AML-193 (cell line): ENCODE measurements at regions not wholly inside any gene's neighbourhood (a gene's known extent, or its start where the extent isn't known, plus 50 kb on each side); places are given as distances from the start of the nearest gene placed in this dataset.
A peak's percentile ranks its signal among the peaks of the same experiment; 100 is the strongest.
"Not testable (repeated sequence)": the region's sequence is repeated elsewhere in the genome, so short reads cannot be mapped to it uniquely, and the experiment has no call there.

Source experiments
- DNase-seq, 2 experiments: peaks; one replicate each; lab custom pipeline; 2025; lab: John Stamatoyannopoulos, UW

DNA sequence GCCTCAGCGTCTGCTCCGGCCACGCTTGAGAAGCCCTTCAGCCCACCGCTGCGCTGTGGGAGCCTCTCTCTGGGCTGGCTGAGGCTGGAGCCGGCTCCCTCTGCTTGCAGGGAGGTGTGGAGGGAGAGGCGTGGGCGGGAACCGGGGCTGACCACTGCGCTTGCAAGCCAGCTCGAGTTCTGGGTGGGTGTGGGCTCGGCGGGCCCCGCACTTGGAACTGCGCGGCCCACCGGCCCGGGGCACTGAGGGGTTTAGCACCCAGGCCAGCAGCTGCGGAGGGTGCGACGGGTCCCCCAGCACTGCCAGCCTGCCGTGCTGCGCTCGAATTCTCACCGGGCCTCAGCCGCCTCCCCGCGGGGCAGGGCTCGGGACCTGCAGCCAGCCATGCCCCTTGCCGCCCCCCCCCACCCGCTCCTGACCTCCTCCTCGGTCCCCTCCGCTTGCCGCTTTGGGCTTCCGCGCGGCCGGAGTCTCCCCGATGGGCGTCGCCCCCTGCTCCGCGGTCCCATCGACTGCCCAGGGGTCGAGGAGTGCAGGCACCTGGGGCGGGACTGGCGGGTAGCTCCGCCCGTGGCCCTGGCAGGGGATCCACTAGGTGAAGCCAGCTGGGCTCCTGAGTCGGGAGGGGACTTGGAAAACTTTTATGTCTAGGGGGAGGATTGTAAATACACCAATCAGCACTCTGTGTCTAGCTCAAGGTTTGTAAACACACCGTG is 106.7 kb downstream of the RAP2B start:
- no peak for DNase-seq

DNA sequence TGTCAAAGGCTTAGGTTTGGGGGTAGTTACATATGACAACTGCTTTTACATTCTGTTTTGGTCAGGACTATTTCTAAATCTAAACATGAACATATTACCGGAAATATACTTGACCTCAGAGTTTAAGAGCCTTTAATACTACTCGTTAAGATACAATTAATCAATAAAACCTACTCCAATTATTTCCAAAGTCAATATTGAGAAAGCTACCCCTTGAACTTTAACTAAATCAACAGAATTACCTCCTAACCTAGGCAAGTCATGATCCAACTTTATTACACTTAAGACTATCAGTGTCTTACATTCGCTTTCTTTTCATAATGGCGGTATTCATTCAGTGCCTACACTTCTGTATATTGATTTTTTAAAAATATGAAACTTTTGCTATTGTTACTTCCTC is 107.7 kb downstream of the RAP2B start:
- DNase-seq = no peak

DNA sequence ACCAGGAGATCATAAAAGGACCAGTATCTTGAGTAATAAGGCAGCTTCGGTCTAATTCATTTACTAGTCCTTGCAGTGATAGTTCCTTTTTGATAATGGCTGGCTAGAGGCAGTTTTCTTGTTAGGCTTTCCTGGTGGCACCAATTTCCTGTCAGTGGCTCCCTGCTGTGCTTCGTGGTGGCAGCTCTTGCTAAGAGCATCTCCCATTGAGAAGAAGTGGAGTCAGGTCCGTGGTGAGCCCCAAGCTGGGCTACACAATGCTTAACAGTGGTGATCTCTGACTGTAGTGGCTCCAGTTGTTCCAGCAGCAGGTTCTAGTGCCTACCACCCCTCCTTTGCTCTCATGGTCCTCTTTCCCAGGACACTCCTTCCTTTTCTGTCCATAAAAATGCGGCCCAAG is 111.2 kb downstream of the RAP2B start:
- no peak for DNase-seq

DNA sequence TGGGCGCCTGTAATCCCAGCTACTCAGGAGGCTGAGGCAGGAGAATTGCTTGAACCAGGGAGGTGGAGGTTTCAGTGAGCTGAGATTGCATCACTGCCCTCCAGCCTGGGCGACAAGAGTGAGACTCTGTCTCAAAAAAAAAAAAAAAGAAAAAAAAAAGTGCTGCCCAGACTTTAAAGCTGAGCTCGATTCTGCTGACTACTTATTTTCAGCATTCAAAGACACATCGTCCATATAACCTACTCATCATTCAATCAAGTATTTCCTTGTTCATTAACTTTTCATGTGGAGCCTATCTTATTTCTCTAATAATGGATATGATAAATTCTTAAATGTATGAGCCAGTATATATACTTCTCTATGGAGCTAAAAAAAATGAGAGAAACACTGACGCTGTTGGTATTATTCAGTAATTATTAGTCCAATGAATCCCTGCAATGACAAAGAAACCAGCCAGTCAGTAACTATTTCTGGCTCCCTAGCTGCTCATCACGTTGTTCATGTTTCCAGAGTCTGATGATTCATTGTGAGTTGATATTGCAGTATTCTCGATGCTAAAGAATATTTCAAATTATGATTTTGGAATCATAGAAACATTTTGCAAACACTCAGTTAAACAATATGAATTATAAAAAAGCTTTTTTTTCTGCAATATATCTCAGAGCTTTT is 111.9 kb downstream of the RAP2B start:
- DNase-seq = no peak

DNA sequence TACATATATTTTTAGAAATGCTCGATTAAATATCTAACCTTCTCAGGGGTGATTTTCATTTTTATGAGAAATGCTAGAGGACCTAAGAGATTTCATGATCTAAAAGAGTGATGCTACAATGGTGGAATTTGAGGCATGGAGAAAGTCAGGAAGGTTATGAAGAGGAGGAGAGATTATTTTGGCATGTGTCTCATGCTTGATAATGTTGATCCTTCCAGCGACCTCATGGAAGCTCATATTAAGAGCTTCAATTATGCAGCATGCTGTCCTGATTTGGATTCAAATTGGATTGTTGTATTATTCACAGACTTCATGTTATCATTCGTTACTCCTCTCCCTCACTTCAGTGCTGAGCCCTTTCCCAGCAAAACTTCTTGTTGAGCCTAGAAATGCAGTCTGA is 112.5 kb downstream of the RAP2B start:
- no peak for DNase-seq

DNA sequence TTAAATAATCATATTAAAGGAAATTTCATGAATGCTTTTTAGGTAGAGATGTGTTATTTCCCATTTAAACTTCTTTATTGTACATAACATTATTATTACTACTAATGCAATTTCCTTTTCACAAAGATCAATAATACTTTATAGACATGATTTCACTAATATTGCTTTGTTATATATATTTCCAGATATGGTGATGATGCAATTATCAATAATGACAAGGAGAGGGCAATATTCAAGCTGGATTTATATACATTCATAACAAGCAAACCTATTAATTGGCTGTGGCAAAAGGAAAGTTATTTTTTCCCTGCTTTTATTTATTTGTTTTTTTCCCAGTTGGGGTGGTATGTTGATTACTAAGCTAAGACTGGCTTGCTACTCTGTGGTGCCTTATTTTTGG is 113.5 kb downstream of the RAP2B start:
- no peak for DNase-seq

DNA sequence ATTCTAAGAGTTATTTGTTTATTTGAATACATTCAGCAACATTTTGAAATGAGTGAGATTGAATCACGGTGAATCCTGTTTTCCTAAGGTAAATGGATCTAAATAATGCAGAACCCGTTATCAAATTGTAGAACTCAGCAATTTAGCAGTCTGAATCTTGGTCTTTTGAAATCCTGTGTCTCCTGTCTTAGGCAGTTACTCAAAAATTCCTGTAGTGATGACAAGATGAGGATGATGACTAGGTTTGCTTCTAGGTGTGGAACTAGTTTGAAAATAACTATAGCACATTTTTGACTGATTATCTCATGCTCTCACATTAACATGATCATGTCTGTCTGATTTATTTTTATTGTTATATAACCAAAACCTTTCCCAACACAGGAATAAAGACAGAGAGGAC is 115.0 kb downstream of the RAP2B start:
- DNase-seq = no peak

DNA sequence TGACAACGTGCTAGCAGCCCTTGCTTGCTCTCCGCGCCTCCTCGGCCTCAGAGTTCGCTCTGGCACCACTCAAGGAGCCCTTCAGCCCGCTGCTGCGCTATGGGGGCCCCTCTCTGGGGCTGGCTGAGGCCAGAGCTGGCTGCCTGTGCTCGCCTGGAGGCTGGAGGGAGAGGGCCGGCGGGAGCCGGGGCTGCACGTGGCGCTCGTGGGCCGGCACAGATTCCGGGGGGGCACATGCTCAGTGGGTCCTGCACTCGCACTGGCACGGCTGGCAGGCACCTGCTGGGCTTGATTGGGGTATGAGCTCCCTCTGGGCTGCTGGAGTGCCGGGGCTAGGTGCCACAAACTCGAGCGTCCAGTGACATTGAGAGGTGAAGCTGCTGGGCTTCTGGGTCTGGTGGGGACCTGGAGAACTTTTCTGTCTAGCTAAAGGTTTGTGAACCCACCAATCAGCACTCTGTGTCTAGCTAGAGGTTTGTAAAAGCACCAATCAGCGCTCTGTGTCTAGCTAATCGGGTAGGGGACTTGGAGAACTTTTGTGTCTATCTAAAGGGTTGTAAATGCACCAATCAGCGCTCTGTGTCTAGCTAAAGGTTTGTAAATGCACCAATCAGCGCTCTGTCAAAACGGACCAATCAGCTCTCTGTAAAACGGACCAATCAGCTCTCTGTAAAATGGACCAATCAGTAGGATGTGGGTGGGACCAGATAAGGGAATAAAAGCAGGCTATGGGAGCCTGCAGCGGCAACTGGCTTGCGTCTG is 119.4 kb downstream of the RAP2B start:
- DNase-seq = not testable (repeated sequence)

DNA sequence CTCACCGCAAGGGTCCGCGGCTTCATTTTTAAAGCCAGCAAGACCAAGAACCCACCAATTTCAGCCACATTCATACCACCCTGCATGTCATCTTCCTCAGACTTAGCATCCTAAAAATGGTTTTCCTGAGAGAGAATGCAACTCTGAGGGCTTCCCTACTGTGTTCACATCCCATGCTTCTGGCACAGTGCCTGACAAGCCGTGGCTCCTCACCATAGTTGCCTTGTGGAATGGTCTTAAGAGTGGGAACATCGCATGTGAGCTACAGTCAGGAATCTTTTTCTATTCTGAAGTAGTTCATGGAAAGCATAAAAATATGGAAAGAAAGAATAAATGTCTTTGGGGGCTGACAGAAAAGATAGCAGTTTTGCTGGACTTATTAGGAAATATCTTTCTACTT is 120.3 kb downstream of the RAP2B start:
- no peak for DNase-seq

DNA sequence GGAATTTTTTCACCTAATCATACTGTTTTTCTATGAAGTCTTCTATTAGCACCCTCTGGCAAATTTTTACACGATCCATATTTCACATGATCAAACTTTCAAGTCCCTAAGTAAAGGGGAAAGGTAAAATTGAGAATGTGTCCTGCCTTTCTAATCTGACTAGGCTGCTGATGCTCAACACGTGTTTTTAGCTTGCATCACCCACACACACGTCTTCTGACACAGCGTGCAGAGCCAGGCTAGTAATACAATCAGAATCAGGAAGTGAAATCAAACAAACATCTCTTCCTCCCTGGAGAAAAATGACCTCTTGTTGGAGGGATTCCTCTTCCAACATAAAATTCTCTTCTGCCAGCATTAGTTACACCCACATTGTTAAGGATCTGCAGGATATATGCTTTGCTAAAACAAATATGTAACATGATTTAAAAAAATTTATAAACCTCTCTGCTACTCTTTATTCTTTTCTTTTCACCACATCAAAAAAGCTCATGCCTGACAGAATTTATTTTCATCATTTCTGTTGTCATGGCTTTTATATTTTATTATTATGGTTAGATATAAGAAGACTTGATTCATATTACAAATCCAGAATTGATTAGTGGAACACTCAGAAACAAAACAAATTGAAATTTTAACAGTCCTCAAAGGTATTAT is 122.4 kb downstream of the RAP2B start:
- peak; percentile 89 to 93 for DNase-seq

DNA sequence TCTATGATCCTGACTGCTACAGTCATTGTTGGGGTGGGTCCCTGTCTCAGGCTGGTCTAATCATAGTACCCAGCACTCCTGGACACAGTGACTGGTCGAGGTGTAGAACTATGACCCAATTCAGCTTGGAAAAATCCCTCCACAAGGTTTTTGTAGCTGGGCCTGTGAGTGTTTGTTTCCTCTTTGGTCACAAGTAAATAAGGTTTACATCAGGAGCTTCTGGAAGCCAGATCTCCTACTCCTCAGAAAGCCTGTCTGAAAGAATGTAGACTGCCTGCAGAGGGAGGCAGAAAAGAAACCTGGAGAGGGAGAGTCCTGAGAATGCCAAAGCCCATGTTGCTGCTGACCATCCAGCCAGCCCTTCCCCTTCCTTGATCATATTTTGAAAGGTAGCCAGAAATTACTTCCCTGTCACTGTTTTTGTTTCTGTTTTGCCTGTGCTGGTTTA is 123.2 kb downstream of the RAP2B start:
- peak; percentile 41 to 47 for DNase-seq

DNA sequence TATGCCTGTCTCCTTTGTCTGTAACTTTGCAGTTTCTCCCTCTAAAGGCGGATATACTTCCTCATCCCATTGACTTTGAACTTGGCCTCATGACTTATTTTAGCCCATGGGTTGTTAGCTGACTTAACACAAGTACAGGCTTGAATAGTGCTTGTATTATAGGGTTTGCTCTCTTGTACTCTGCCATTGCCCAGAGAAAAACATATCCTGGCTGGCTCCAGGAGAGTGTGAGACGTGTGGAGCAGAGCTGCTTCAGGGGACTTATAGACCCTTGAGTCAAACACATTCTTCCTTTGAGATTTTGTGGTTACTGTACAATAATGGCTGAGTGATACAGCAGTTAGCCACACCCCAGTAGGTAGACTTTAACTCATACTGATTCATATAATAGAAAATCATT is 124.0 kb downstream of the RAP2B start:
- no peak for DNase-seq

DNA sequence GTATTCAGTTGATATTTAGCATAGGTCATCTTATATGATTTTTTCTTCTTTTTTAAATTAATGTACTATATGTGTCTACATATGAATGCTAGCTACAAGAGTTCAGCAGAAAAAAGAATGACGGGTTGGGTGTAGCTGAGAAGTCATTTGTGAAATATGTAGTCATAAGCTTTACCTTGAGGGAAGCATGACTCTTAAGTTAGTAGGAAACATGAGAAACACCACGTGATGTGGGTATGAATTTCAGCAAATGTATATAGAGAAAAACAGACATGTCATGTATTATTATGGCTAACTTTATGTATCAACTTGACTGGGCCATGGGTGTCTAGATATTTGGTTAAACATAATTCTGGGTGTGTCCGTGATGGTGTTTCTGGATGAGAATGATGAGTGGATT is 125.0 kb downstream of the RAP2B start:
- no peak for DNase-seq

DNA sequence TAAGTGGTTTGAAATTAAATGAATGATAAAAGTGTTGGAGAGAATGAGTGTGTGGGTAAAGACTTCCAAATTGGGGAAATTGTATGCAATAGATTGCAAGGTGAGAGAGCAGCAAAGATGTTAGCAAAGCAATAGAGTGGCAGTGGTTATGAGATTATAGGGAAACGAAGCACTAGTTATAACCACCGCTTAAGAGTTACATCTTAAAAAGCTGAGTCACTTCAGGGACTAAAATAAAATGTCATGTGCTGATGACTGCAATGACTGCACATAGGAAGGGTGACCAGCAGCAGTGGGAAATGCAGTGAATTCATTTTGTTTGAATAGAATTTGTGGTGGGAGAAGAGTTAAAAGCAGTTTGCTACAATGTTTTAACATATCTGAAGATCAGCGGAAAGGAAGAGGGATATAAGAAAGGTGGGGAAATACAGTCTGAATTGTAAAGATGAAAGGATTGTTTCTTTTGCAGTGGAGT is 127.3 kb downstream of the RAP2B start:
- DNase-seq = peak; percentile 85 to 87

DNA sequence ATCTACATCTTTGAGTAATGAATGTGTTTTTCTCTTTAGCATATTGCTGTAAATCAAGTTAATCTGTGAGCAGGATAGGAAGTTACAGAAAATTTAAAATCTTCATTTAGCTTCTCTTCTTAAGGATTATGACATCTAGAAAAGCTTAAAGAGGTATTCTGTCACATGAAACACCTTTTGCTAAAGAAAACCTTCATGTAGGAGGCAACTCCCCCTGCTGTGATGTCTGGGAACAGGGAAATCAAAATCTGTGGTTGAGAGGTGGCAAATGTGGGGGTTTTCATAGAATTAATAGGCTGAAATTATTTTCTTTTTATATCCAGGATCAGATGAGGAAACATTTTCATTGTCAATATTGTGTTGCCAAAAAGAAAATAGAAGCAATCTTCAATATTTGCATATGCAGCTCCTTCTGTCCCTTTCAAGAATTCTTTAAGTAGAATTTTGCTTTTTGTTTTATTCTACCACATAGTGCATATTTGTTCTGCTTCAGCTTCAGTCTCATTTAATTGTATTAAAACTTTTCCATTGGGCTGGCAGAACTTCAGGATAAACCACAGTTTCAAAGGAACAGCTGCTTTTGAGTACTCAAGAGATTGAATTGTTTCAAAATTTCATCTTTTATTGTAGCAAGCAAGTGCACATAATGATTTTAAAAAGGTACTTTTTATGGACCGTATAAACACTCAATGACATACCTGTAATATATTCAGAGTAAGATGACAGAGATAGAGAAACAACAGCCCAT is 128.4 kb downstream of the RAP2B start:
- DNase-seq = peak; percentile 23 to 25

DNA sequence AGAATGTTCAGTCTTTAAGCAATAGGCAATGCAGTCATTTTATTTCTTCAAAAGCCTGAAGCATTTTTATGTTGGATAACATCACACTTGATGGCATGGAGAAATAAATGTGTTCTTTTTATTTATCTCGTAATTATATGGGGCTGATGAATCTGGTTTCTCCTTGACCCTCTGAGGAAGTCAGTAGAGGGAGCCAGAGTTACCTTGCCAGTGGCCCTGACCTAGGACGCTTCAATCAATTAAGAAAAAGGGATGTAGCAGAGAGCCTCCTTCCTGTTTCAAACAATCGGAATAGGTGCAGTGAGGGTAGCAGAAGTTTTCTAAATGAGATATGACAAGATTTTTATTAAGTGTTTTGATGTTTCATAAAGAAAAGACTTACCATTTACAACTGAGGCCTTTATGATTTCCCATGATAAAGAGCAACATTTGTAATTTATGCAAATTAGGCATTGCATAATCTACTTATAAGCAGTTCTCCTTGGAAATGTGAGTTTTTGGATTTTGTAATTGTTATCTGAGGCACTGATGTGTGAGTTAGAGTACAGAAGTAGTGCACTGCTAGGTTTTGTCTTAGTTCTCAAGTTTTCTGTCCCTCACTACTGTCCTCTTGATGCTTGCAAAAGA is 129.1 kb downstream of the RAP2B start:
- peak; percentile 82 to 89 for DNase-seq

DNA sequence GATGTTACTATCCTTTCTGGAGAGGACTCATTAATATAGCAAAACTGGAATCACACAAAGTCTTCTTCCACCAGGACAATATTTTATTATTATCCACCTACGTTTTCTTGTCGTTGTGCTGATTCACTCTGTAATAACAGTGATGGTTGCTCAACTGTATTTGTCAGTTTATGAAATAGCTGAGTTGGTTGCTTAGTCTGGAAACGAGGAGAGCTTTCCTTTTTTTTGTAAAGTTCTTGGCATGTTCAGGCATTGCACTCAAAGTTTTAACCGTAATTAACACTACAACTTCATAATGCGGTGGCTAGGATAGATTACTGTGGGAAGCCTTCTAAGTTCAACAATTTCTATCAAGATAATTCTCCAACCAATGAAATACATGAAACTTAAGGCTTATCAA is 131.2 kb downstream of the RAP2B start:
- peak; percentile 82 to 86 for DNase-seq

DNA sequence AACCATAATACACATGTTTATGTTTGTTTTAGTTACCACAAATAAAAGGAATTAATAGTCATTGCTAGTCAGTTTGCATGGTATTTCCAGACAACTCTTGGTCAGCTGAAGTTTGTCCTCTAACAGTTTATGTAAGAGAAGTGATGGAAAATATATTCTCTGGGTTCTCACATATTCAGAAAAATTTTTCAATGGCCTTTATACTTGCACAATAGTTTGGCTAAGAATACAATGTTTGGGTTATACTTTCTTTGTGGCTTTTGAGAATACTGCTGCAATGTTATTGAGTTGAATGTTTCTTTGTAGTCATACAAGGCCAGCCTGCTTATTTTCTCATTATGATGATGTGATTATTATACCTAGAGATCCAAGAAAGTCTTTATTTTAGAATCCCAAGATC is 133.9 kb downstream of the RAP2B start:
- DNase-seq = peak in 1 of 2 experiments; percentile 18

DNA sequence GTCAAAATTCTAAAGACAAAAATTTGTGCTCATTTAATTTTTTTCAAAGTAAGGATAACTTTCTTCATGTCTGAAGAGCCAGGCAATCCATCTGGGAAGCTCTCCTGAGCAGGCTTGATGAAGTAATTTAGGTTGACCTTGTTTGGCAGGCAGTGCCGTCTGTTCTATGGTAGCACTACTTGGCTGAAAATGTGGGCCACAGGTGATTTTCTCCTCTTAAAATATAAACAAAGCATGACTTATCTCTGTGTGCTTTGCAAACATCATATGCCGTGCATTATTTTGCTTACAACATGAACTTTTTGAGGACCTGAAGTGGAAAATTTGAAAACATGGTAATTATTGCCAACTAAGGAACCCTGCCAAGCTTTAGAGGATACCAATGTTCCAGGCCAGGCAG is 143.2 kb downstream of the RAP2B start:
- DNase-seq = no peak

DNA sequence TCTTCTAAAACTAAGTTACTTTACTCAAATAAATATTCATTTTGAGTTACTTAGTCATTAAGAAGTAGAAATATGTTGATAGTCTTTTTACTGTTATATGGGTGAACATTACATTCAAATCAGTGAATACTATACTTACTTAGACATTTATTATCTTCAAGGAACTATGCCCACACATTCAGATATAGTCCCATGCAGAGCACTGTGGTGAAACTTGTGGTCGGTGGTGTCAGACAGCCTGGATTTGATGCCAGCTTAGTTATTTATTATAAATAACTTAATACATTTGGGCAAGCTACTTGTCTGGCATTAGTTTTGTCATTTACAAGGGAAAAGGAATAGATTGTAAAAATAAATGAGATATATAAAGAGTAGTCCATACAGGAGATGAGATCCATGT is 149.5 kb downstream of the RAP2B start:
- no peak for DNase-seq

DNA sequence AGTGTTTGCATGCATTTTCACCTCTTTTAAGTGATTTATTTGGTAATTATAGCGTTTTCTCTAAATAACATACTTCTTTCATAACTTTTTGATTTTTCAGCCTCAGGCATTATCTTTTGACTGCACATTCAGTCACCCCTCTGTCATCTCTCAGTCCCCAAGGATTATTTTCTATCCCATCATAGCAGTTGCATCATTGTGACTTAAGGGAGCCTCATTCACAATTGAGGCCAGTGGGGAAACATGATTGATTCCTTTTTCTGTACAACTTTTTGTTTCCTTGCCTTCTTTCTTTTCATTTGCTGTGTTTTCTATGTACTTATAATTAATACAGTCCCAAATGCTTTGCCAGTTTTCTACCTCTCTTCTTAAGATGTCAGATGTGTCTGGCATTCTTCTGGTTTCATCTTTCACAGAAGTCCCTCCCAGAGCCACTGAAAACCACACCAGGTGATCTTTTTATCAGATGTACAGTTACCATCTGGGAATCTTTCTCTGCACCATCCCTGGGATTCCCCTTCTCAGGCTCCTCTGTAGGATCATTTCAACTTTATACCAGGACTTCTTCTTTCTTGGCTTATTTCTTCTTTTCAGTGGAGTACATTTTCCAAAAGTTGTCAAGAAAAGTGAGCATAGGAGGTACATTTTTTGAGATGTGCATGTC is 151.4 kb downstream of the RAP2B start:
- no peak for DNase-seq
